Suprapubic skin (tissue), 3 donors: ENCODE measurements at regions not wholly inside any gene's neighbourhood (a gene's known extent, or its start where the extent isn't known, plus 50 kb on each side); places are given as distances from the start of the nearest gene placed in this dataset.

Source experiments
- EP300 ChIP-seq: sonication (generic); formaldehyde crosslinking; IDR thresholded peaks from one replicate; pipeline ENCODE4 v1.6.1; 2017; ENCODE audit warnings: antibody characterized with exemption
- TF ChIP-seq, protein P1 (sequence below), 2 donors: fragments of 200-600 bp in 1 of 2; fragments of 450-650 bp in 1 of 2; sonication (generic) in 1 of 2; IDR thresholded peaks; one replicate each; pipeline ENCODE4 v1.5.1; 2016 to 2019; ENCODE audit warnings: antibody characterized with exemption in 2 of 2, mild to moderate bottlenecking in 1 of 2, moderate library complexity in 1 of 2

DNA sequence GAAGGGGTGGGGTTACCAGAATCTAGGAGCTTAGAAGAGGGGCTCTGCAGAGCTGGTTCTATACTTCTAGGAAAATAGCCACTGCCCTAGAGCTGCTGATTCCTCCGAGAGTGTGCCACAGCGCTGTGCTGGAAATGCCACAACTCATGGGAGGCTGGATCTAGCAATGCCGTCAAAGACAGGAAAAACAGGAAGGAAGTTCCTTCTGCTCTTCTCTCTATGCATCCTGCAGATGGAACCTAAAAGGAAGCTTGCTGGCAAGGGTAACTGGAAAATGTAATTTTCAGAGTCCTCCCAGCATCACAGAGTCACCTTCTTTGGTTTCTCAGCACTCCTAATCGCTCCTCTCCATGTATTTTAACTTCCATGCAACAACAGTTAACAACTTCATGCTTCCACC lies 121.2 kb upstream of the TLL1 start:
- TF ChIP-seq, protein P1, sequence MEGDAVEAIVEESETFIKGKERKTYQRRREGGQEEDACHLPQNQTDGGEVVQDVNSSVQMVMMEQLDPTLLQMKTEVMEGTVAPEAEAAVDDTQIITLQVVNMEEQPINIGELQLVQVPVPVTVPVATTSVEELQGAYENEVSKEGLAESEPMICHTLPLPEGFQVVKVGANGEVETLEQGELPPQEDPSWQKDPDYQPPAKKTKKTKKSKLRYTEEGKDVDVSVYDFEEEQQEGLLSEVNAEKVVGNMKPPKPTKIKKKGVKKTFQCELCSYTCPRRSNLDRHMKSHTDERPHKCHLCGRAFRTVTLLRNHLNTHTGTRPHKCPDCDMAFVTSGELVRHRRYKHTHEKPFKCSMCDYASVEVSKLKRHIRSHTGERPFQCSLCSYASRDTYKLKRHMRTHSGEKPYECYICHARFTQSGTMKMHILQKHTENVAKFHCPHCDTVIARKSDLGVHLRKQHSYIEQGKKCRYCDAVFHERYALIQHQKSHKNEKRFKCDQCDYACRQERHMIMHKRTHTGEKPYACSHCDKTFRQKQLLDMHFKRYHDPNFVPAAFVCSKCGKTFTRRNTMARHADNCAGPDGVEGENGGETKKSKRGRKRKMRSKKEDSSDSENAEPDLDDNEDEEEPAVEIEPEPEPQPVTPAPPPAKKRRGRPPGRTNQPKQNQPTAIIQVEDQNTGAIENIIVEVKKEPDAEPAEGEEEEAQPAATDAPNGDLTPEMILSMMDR (IDR thresholded peaks at IDR 0.05) = no peak
- TF ChIP-seq EP300 = no peak
